WTC11 (cell line): ENCODE measurements at regions not wholly inside any gene's neighbourhood (a gene's known extent, or its start where the extent isn't known, plus 50 kb on each side); places are given as distances from the start of the nearest gene placed in this dataset.

Source experiments
- ATAC-seq: fragments of 200-7000 bp; cut with Tn5 transposase; 2 replicates; pipeline ENCODE4 v1.10.0; 2021; ENCODE audit warnings: mild to moderate bottlenecking, moderate library complexity
- CTCF ChIA-PET: fragments of 300-600 bp; sonication (Branson Sonifier 250); formaldehyde crosslinking; loops from one replicate; lab custom pipeline; 2021; ENCODE audit warnings: antibody characterized with exemption; lab: Charles Lee
- POLR2A ChIA-PET: fragments of 350-600 bp; sonication (Branson Sonifier 250); formaldehyde crosslinking; loops from one replicate; lab custom pipeline; 2021; ENCODE audit warnings: antibody characterized with exemption; lab: Charles Lee
- DNase-seq: peaks from one replicate; pipeline ENCODE4 v3.0.0; 2021; ENCODE audit warnings: low spot score
- H3K27ac Mint-ChIP-seq: 2 replicates; pipeline ENCODE4 v1.8.0; 2021; ENCODE audit warnings: mixed read lengths
- H3K27me3 Mint-ChIP-seq: 2 replicates; pipeline ENCODE4 v1.8.0; 2021; ENCODE audit warnings: low read depth, mild to moderate bottlenecking, moderate library complexity, mixed read lengths
- H3K36me3 Mint-ChIP-seq: 2 replicates; pipeline ENCODE4 v1.8.0; 2021; ENCODE audit warnings: mixed read lengths
- H3K4me1 Mint-ChIP-seq: 2 replicates; pipeline ENCODE4 v1.8.0; 2022; ENCODE audit warnings: mixed read lengths
- H3K4me3 Mint-ChIP-seq: 2 replicates; pipeline ENCODE4 v1.8.0; 2021; ENCODE audit warnings: mild to moderate bottlenecking, moderate library complexity, mixed read lengths
- H3K9me3 Mint-ChIP-seq: 2 replicates; pipeline ENCODE4 v1.8.0; 2021; ENCODE audit warnings: mixed read lengths
- ATF6 ChIP-seq: sonication (generic); formaldehyde crosslinking; IDR thresholded peaks from 2 replicates; pipeline ENCODE4 v1.8.1; 2023; ENCODE audit warnings: mild to moderate bottlenecking, missing genetic modification reagents
- CDX4 ChIP-seq: fragments of 250-450 bp; sonication (Bioruptor Pico); IDR thresholded peaks from 2 replicates; pipeline ENCODE4 v1.9.0; 2021; ENCODE audit warnings: moderate library complexity, mild to moderate bottlenecking, inconsistent platforms, borderline replicate concordance
- FOXJ3 ChIP-seq: sonication (generic); formaldehyde crosslinking; IDR thresholded peaks from 2 replicates; pipeline ENCODE4 v1.9.0; 2021; ENCODE audit warnings: missing genetic modification reagents, mild to moderate bottlenecking, borderline replicate concordance
- FOXP1 ChIP-seq: sonication (generic); formaldehyde crosslinking; IDR thresholded peaks from 2 replicates; pipeline ENCODE4 v1.8.0; 2022; ENCODE audit warnings: missing genetic modification reagents, mild to moderate bottlenecking, moderate library complexity, borderline replicate concordance
- MLX ChIP-seq: sonication (generic); formaldehyde crosslinking; IDR thresholded peaks from 2 replicates; pipeline ENCODE4 v1.8.1; 2023; ENCODE audit warnings: mild to moderate bottlenecking, missing genetic modification reagents, moderate library complexity
- NR1H2 ChIP-seq: sonication (generic); formaldehyde crosslinking; IDR thresholded peaks from 2 replicates; pipeline ENCODE4 v1.9.0; 2021; ENCODE audit warnings: mild to moderate bottlenecking, moderate library complexity, missing genetic modification reagents
- OVOL2 ChIP-seq: fragments of 250-450 bp; sonication (Bioruptor Pico); IDR thresholded peaks from 2 replicates; pipeline ENCODE4 v1.9.0; 2021; ENCODE audit warnings: mild to moderate bottlenecking, borderline replicate concordance
- SMAD4 ChIP-seq: sonication (generic); formaldehyde crosslinking; IDR thresholded peaks from 2 replicates; pipeline ENCODE4 v1.8.0; 2022; ENCODE audit warnings: mild to moderate bottlenecking, missing genetic modification reagents
- SOX15 ChIP-seq: fragments of 250-450 bp; sonication (Bioruptor Pico); IDR thresholded peaks from 2 replicates; pipeline ENCODE4 v1.9.0; 2021; ENCODE audit warnings: mild to moderate bottlenecking
- TCF7 ChIP-seq: sonication (generic); formaldehyde crosslinking; IDR thresholded peaks from 2 replicates; pipeline ENCODE4 v1.8.0; 2022; ENCODE audit warnings: mild to moderate bottlenecking, low read depth, missing genetic modification reagents, moderate library complexity
- TEAD1 ChIP-seq: sonication (generic); formaldehyde crosslinking; IDR thresholded peaks from 2 replicates; pipeline ENCODE4 v1.8.0; 2022; ENCODE audit warnings: mild to moderate bottlenecking, missing genetic modification reagents
- USF1 ChIP-seq: sonication (generic); formaldehyde crosslinking; IDR thresholded peaks from 2 replicates; pipeline ENCODE4 v1.8.0; 2022; ENCODE audit warnings: mild to moderate bottlenecking, missing genetic modification reagents
- ZNF317 ChIP-seq: sonication (generic); formaldehyde crosslinking; IDR thresholded peaks from 2 replicates; pipeline ENCODE4 v1.8.1; 2023; ENCODE audit warnings: low read depth, mild to moderate bottlenecking, moderate library complexity, missing genetic modification reagents, borderline replicate concordance
- ZNF423 ChIP-seq: fragments of 250-450 bp; sonication (Bioruptor Pico); IDR thresholded peaks from 2 replicates; pipeline ENCODE4 v2.1.2; 2022; ENCODE audit warnings: mild to moderate bottlenecking, moderate library complexity
- ZNF512 ChIP-seq: sonication (generic); formaldehyde crosslinking; IDR thresholded peaks from 2 replicates; pipeline ENCODE4 v1.8.1; 2022; ENCODE audit warnings: missing genetic modification reagents, borderline replicate concordance
- ZSCAN18 ChIP-seq: fragments of 250-450 bp; sonication (Bioruptor Pico); IDR thresholded peaks from 2 replicates; pipeline ENCODE4 v2.1.2; 2022; ENCODE audit warnings: mild to moderate bottlenecking, moderate library complexity

GRCh38 chr10:47243356-47243755 is 56.6 kb upstream of the GDF10 start (continued):
- no peak for TF ChIP-seq MLX
- TF ChIP-seq ZNF512 (CRISPR knock-in tag), result no peak
- TF ChIP-seq FOXJ3 (CRISPR knock-in tag), result no peak
- no peak for TF ChIP-seq NR1H2
- no peak for TF ChIP-seq SOX15 (CRISPR knock-in tag)
- no peak for TF ChIP-seq SMAD4 (CRISPR knock-in tag)

- Mint-ChIP-seq H3K4me3 (no peak overlapping the region), H3K27me3 (no peaks in the 10 kb centered on the region), H3K9me3 (no peaks in the 10 kb centered on the region), H3K4me1 (peaks cover 10% of the 10 kb centered on the region), H3K36me3 (no peaks in the 10 kb centered on the region), H3K27ac (no peak overlapping the region)
- ATAC-seq, result no peak
- DNase-seq, result no peak
- ChIA-PET POLR2A (no interaction called here), CTCF (no interaction called here)
- no peak for TF ChIP-seq ATF6 (CRISPR knock-in tag)
- no peak for TF ChIP-seq USF1 (CRISPR knock-in tag)
- no peak for TF ChIP-seq ZNF317 (CRISPR knock-in tag)
- TF ChIP-seq TEAD1 (CRISPR knock-in tag), result no peak
- TF ChIP-seq ZSCAN18 (CRISPR knock-in tag), result no peak
- no peak for TF ChIP-seq OVOL2 (CRISPR knock-in tag)
- no peak for TF ChIP-seq CDX4 (CRISPR knock-in tag)
- TF ChIP-seq ZNF423 (CRISPR knock-in tag), result no peak
- TF ChIP-seq FOXP1 (CRISPR knock-in tag), result no peak
- TF ChIP-seq TCF7 (CRISPR knock-in tag), result no peak
Measured at GRCh38 chr10:47243791-47244190, 56.2 kb upstream of the GDF10 start.
